ENCODE measurements at regions not wholly inside any gene's neighbourhood (a gene's known extent, or its start where the extent isn't known, plus 50 kb on each side); places are given as distances from the start of the nearest gene placed in this dataset.

DNA sequence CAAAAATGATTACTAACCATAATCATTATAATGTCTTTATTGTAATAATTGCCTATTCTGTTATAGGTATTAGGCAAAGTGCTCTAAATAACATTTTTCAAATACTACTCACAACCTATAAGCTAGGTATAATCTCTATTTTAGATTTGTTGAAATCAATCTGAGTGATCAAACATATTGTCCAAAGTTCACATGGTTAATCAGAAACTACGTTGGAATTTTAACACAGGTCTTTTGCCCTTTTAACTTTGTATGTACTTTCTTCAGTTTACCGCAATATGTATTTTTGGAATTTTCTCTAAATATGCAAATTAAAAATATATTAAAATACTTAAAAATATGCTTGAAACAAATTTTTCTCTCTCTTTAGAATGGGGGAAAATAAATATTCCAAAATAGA lies 1563.2 kb downstream of the KCNT2 start:
- DNase-seq (ENCODE audit: low read depth): no peak
- H3K4me3 ChIP-seq (ENCODE audit: low read depth, low read length): no peak overlapping the region
- TF ChIP-seq, protein P1, sequence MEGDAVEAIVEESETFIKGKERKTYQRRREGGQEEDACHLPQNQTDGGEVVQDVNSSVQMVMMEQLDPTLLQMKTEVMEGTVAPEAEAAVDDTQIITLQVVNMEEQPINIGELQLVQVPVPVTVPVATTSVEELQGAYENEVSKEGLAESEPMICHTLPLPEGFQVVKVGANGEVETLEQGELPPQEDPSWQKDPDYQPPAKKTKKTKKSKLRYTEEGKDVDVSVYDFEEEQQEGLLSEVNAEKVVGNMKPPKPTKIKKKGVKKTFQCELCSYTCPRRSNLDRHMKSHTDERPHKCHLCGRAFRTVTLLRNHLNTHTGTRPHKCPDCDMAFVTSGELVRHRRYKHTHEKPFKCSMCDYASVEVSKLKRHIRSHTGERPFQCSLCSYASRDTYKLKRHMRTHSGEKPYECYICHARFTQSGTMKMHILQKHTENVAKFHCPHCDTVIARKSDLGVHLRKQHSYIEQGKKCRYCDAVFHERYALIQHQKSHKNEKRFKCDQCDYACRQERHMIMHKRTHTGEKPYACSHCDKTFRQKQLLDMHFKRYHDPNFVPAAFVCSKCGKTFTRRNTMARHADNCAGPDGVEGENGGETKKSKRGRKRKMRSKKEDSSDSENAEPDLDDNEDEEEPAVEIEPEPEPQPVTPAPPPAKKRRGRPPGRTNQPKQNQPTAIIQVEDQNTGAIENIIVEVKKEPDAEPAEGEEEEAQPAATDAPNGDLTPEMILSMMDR (IDR thresholded peaks at IDR 0.05; ENCODE audit: insufficient read depth, low read depth, low read length, missing control alignments): no peak

DNA sequence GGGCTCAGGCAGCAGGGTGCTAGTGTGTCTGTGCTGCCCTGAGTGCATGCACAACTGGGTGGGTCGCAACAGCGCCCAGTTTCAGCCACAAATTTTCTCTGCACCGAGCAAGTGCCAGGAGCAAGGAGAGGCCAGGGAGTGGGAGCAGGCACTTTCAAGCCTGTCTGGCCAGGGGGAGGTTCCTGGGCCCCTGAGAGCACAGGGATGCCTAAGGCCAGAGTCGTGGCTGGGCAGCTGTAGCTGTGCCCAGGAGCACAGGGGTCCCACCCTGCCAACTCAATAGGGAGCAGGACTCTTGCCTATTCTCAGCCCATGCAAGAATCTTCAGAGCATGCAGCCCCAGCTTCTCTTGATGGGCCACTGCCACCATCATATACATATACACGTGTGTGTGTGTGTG lies 1577.4 kb downstream of the KCNT2 start:
- TF ChIP-seq, protein P1 (IDR thresholded peaks at IDR 0.05; ENCODE audit: insufficient read depth, low read depth, low read length, missing control alignments): no peak
- no peak overlapping the region for H3K4me3 ChIP-seq (ENCODE audit: low read depth, low read length)
- no peak for DNase-seq (ENCODE audit: low read depth)

DNA sequence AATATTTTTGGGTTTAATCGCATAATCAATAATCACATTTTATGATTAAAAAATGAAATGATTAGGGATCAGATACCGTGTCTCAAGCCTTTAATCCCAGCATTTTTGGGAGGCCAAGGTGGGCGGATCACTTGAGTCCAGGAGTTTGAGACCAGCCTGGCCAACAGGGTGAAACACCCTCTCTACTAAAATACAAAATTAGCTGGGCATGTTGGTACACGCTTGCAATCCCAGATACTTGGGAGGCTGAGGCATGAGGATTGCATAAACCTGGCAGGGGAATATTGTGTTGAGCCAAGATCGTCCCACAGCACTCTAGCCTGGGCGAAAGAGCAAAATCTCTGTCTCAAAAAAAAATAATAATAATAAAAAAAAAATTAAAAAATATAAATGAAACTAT lies 1581.4 kb downstream of the KCNT2 start:
- DNase-seq (ENCODE audit: low read depth): no peak
- TF ChIP-seq, protein P1 (IDR thresholded peaks at IDR 0.05; ENCODE audit: insufficient read depth, low read depth, low read length, missing control alignments): no peak
- no peak overlapping the region for H3K4me3 ChIP-seq (ENCODE audit: low read depth, low read length)

DNA sequence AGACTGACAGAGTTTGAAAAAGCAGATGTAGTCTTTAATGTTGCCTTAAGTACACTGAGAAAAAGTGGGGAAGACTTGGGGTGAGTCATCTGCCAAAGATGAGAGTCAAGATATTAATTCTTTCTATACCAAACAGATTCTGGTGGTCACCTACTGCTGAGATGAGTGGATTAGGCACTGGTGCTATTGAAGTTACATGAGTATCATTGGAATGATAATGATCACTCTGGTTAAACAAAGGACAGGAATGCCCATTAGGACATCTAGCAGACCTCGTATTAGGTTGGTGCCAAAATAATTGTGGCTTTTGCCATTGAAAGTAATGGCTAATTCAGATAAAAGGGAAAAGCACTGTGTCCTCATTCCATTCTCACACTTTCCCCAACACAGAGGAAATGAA lies 1588.9 kb downstream of the KCNT2 start:
- no peak for DNase-seq (ENCODE audit: low read depth)
- TF ChIP-seq, protein P1 (IDR thresholded peaks at IDR 0.05; ENCODE audit: insufficient read depth, low read depth, low read length, missing control alignments): no peak
- H3K4me3 ChIP-seq (ENCODE audit: low read depth, low read length): no peak overlapping the region

DNA sequence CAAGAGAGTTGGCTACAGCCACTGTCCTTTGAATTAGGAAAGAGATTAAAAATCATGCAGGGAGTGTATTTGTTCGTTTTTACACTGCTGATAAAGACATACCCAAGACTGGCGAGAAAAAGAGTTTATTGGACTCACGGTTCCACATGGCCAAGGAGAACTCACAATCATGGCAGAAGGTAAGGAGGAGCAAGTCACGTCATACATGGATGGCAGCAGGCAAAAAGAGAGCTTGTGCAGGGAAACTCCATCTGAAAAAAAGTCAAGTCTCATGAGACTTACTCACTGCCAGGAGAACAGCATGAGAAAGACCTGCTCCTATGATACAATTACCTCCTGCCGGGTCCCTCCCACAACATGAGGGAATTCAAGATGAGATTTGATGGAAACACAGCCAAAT lies 1595.2 kb downstream of the KCNT2 start:
- TF ChIP-seq, protein P1 (IDR thresholded peaks at IDR 0.05; ENCODE audit: insufficient read depth, low read depth, low read length, missing control alignments): no peak
- DNase-seq (ENCODE audit: low read depth): no peak
- H3K4me3 ChIP-seq (ENCODE audit: low read depth, low read length): no peak overlapping the region

DNA sequence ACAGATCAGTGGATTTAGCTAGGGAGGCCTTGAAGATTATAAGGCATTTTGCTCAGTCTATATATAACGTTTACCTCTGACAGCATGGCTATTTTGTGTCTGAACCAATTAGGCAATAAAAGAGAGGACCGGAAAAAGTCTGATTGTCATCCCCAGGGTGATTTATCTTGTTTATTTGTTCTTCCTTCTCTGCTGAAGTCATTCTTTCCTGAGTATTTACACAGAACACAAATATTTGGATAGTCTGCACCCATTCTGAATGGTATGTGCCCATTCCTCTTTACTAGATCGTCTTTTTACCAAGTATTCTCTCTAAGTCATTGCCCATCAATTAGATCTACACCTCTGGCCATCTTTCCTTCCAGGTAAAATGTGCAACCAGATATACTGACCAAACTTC lies 1602.9 kb downstream of the KCNT2 start:
- DNase-seq (ENCODE audit: low read depth): no peak
- TF ChIP-seq, protein P1 (IDR thresholded peaks at IDR 0.05; ENCODE audit: insufficient read depth, low read depth, low read length, missing control alignments): no peak
- H3K4me3 ChIP-seq (ENCODE audit: low read depth, low read length): no peak overlapping the region

DNA sequence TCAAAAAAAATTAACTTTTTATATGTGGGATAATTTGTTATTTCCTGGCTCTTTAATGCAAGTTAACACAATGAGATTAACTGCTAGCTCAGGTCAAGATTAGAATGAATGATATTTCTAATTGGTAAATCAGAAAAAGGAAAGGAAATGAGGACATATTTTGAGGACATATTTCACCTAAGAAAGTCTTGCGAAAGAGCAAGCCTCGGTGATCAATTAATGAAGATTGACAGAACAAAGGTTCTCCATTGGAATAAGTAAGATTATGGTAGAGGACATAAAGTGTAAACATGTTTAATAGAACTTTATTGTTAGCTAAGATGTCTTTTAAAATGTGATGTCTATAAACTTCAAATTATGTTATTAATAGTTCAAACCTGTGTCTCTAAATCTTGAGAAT lies 1617.8 kb downstream of the KCNT2 start:
- no peak overlapping the region for H3K4me3 ChIP-seq (ENCODE audit: low read depth, low read length)
- DNase-seq (ENCODE audit: low read depth): no peak
- TF ChIP-seq, protein P1 (IDR thresholded peaks at IDR 0.05; ENCODE audit: insufficient read depth, low read depth, low read length, missing control alignments): no peak
